SK-N-SH (cell line): ENCODE measurements at regions not wholly inside any gene's neighbourhood (a gene's known extent, or its start where the extent isn't known, plus 50 kb on each side); places are given as distances from the start of the nearest gene placed in this dataset.

Experiments
- CTCF ChIA-PET: fragments of 300-600, 350-600 bp; formaldehyde crosslinking; extraction: SDS; loops from one replicate; lab custom pipeline; 2021; lab: Yijun Ruan, JAX
- POLR2A ChIA-PET: fragments of 350-600 bp; sonication (Branson Sonifier 250); formaldehyde crosslinking; extraction: SDS; loops from one replicate; lab custom pipeline; 2020; ENCODE audit warnings: antibody characterized with exemption, inconsistent platforms; lab: Yijun Ruan, JAX
- DNase-seq: peaks from one replicate; pipeline ENCODE4 v3.0.0; 2012
- H2AFZ ChIP-seq: fragments of 200-600 bp; sonication (generic); 2 replicates; pipeline ENCODE4 v1.8.1; 2016; ENCODE audit warnings: antibody characterized with exemption, mild to moderate bottlenecking, low read depth
- H3F3A ChIP-seq: fragments of 200-600 bp; sonication (generic); replicated peaks from 2 replicates; pipeline ENCODE3; 2016; ENCODE audit warnings: antibody characterized with exemption, mild to moderate bottlenecking; ENCODE audit not compliant: insufficient read depth
- H3K27ac ChIP-seq, 2 experiments: fragments of 200-500 bp in 1 of 2; fragments of 200-600 bp in 1 of 2; sonication (Bioruptor generic) in 1 of 2; sonication (generic), shearing (Covaris generic) in 1 of 2; 2 replicates each; pipeline versions ENCODE4 v1.5.1 to v1.6.1; 2014 to 2016; ENCODE audit warnings: low read depth in 2 of 2, inconsistent platforms in 1 of 2, low read length in 1 of 2, mild to moderate bottlenecking in 1 of 2, mixed read lengths in 1 of 2
- H3K27me3 ChIP-seq: fragments of 200-600 bp; sonication (generic), shearing (Covaris generic); 2 replicates; pipeline ENCODE4 v1.6.1; 2016; ENCODE audit warnings: mixed run types; ENCODE audit not compliant: insufficient read depth
- H3K36me3 ChIP-seq, 2 experiments: fragments of 200-500 bp in 1 of 2; fragments of 200-600 bp in 1 of 2; sonication (Bioruptor generic) in 1 of 2; sonication (generic) in 1 of 2; replicated peaks in 1 of 2; 2 replicates each; pipeline versions ENCODE3 to v1.5.1; 2014 to 2016; ENCODE audit warnings: low read length in 1 of 2, mild to moderate bottlenecking in 1 of 2; ENCODE audit not compliant: insufficient read depth in 2 of 2, control insufficient read depth in 1 of 2
- H3K4me1 ChIP-seq, 2 experiments: fragments of 200-500 bp in 1 of 2; fragments of 200-600 bp in 1 of 2; sonication (Bioruptor generic) in 1 of 2; sonication (generic), shearing (Covaris generic) in 1 of 2; 2 replicates each; pipeline versions ENCODE4 v1.5.1 to v1.6.1; 2014 to 2016; ENCODE audit warnings: low read depth in 1 of 2, low read length in 1 of 2, mixed run types in 1 of 2; ENCODE audit not compliant: insufficient read depth in 2 of 2, control insufficient read depth in 1 of 2
- H3K4me2 ChIP-seq: fragments of 200-600 bp; sonication (generic), shearing (Covaris generic); 2 replicates; pipeline ENCODE4 v1.6.1; 2017; ENCODE audit warnings: mixed run types
- H3K4me3 ChIP-seq, 2 experiments: fragments of 200-500 bp in 1 of 2; fragments of 200-600 bp in 1 of 2; sonication (Bioruptor generic) in 1 of 2; sonication (generic), shearing (Covaris generic) in 1 of 2; 2 replicates each; pipeline versions ENCODE4 v1.5.1 to v1.8.1; 2014 to 2016; ENCODE audit warnings: low read depth in 2 of 2, inconsistent platforms in 1 of 2, low read length in 1 of 2, mild to moderate bottlenecking in 1 of 2, mixed read lengths in 1 of 2, moderate library complexity in 1 of 2
- H3K79me2 ChIP-seq: fragments of 200-600 bp; sonication (generic); 2 replicates; pipeline ENCODE4 v1.8.1; 2017; ENCODE audit warnings: mild to moderate bottlenecking; ENCODE audit not compliant: insufficient read depth
- H3K9ac ChIP-seq: fragments of 200-600 bp; sonication (generic); 2 replicates; pipeline ENCODE4 v1.6.1; 2017; ENCODE audit warnings: mixed run types
- H3K9me2 ChIP-seq: fragments of 200-600 bp; sonication (generic); 2 replicates; pipeline ENCODE4 v1.6.1; 2017; ENCODE audit warnings: mixed run types
- H3K9me3 ChIP-seq: fragments of 200-600 bp; sonication (generic); 2 replicates; pipeline ENCODE4 v1.6.1; 2017; ENCODE audit warnings: mixed run types, mild to moderate bottlenecking, moderate library complexity
- H4K20me1 ChIP-seq: fragments of 200-600 bp; sonication (generic); 2 replicates; pipeline ENCODE4 v1.6.1; 2017; ENCODE audit warnings: mild to moderate bottlenecking, mixed run types; ENCODE audit not compliant: insufficient read depth
- FOSL2 ChIP-seq: IDR thresholded peaks from 2 replicates; pipeline ENCODE4 v1.4.0; 2012; ENCODE audit warnings: low read depth, mild to moderate bottlenecking, moderate library complexity, borderline replicate concordance
- FOXJ3 ChIP-seq: sonication (generic); formaldehyde crosslinking; IDR thresholded peaks from 2 replicates; pipeline ENCODE4 v1.5.1; 2020; ENCODE audit warnings: mild to moderate bottlenecking, missing genetic modification reagents
- FOXM1 ChIP-seq: IDR thresholded peaks from 2 replicates; pipeline ENCODE4 v1.4.0; 2012; ENCODE audit warnings: low read depth, mild to moderate bottlenecking
- GABPA ChIP-seq: IDR thresholded peaks from 2 replicates; pipeline ENCODE4 v1.4.0; 2012; ENCODE audit warnings: low read depth, mild to moderate bottlenecking
- MEF2A ChIP-seq: IDR thresholded peaks from 2 replicates; pipeline ENCODE4 v1.4.0; 2012; ENCODE audit warnings: low read depth, borderline replicate concordance
- PBX3 ChIP-seq: IDR thresholded peaks from 2 replicates; pipeline ENCODE4; 2012
- RAD21 ChIP-seq: IDR thresholded peaks from 2 replicates; pipeline ENCODE4 v1.6.1; 2012; ENCODE audit warnings: mild to moderate bottlenecking, low read length
- REST ChIP-seq: IDR thresholded peaks from 2 replicates; pipeline ENCODE4 v1.6.1; 2012; ENCODE audit warnings: mild to moderate bottlenecking, low read depth, low read length, moderate library complexity
- SIN3A ChIP-seq: IDR thresholded peaks from 2 replicates; pipeline ENCODE4 v1.6.1; 2012; ENCODE audit warnings: low read depth, mild to moderate bottlenecking, low read length, moderate library complexity, borderline replicate concordance
- TAF1 ChIP-seq: IDR thresholded peaks from 2 replicates; pipeline ENCODE4 v1.6.1; 2012; ENCODE audit warnings: low read depth, mild to moderate bottlenecking, low read length, moderate library complexity, borderline replicate concordance
- WGBS: methylation state at CpG from one replicate; pipeline ENCODE4 v1.1.6; 2017; ENCODE audit warnings: low lambda C conversion rate; 5-methylcytosine and 5-hydroxymethylcytosine counted together
- TF ChIP-seq, protein P1 (sequence below): fragments of 150-350 bp; IDR thresholded peaks from 2 replicates; pipeline ENCODE4 v1.6.1; 2017; ENCODE audit warnings: antibody characterized with exemption, low read length, low read depth, borderline replicate concordance
- TF ChIP-seq, protein P2 (sequence below): IDR thresholded peaks from 2 replicates; pipeline ENCODE4 v1.4.0; 2012; ENCODE audit warnings: low read depth, borderline replicate concordance

DNA sequence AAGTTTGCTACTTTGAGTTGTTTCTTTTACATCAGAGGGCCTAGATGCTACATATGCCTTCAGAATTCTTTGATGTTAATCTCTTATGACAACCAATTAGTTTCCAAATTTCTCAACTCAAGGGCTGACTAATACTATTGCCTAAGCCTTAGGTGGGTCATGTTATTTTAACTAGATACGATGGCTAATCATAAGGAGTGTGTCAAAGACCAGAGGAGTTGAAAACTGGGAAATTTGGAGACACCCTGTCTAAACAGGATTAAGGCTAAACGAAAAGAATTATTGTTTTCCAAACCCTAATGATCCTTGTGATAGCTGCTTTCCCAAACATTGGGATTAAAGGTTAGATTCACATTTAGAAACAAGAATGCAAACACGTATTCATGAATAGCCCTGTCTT, 228.5 kb downstream of the PCDH7 start:
- CTCF ChIA-PET: interaction anchor here (1.3 kb wide), 1 partner anchor 227 kb away, joined by 5 read pairs; no protein-coding TSS in a partner anchor
- no peak for DNase-seq

More for the DNA sequence above, 228.5 kb downstream of the PCDH7 start:
- H3K4me3 ChIP-seq: no peak overlapping the region
- WGBS: 33% methylated on average over 3 of the region's 3 CpGs
- peaks cover 0 to 10% of the 10 kb centered on the region in 2 experiments; a peak in 1 of 4 replicates for H3K4me1 ChIP-seq
- H3K9me3 ChIP-seq: no peaks in the 10 kb centered on the region; the same call in 1 of the 2 replicates
- H3K9me2 ChIP-seq: no peaks in the 10 kb centered on the region
- no peak overlapping the region for H3K9ac ChIP-seq
- no peak overlapping the region for H3K27ac ChIP-seq
- POLR2A ChIA-PET: no interaction called here
- no peak overlapping the region for H3K4me2 ChIP-seq
- no peaks in the 10 kb centered on the region for H3K79me2 ChIP-seq
- no peak for TF ChIP-seq REST
- no peak for TF ChIP-seq GABPA
- no peak for TF ChIP-seq FOSL2
- TF ChIP-seq SIN3A: no peak
- TF ChIP-seq, protein P1, sequence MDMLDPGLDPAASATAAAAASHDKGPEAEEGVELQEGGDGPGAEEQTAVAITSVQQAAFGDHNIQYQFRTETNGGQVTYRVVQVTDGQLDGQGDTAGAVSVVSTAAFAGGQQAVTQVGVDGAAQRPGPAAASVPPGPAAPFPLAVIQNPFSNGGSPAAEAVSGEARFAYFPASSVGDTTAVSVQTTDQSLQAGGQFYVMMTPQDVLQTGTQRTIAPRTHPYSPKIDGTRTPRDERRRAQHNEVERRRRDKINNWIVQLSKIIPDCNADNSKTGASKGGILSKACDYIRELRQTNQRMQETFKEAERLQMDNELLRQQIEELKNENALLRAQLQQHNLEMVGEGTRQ: no peak
- no peak for TF ChIP-seq PBX3
- TF ChIP-seq TAF1: no peak
- TF ChIP-seq RAD21: no peak
- TF ChIP-seq FOXM1: no peak
- TF ChIP-seq, protein P2, sequence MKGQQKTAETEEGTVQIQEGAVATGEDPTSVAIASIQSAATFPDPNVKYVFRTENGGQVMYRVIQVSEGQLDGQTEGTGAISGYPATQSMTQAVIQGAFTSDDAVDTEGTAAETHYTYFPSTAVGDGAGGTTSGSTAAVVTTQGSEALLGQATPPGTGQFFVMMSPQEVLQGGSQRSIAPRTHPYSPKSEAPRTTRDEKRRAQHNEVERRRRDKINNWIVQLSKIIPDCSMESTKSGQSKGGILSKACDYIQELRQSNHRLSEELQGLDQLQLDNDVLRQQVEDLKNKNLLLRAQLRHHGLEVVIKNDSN: no peak
- TF ChIP-seq FOXJ3 (CRISPR knock-in tag): no peak
- no peak for TF ChIP-seq MEF2A
- H3K27me3 ChIP-seq: no peaks in the 10 kb centered on the region
- no peak overlapping the region for H2AFZ ChIP-seq
- no peaks in the 10 kb centered on the region for H4K20me1 ChIP-seq
- H3F3A ChIP-seq: no peaks in the 10 kb centered on the region
- no peaks in the 10 kb centered on the region for H3K36me3 ChIP-seq
